ENCODE measurements at regions not wholly inside any gene's neighbourhood (a gene's known extent, or its start where the extent isn't known, plus 50 kb on each side); places are given as distances from the start of the nearest gene placed in this dataset.

DNA sequence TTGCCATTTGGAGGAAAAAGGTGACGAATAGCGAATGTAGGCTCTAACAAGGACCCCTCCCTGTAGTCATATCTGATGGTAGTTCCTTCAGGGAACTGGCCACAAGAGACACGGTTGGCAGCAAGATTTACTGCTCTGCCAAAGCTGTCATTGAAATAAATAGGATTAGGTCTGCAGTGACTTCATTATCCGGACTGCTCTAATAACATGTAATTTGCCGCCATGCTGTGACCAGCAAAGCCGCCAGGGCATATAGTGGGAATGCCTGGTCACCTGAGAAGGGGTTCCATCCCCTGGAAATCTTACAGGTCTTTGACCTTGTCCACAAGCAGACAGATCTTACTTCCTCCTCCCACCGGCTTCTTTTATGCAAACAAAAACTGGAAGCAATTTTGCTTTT, 59.4 kb upstream of the LAPTM4A start:
- no peak for DNase-seq (ENCODE audit: low read depth)

GRCh38 chr2:20110383-20110782, 59.0 kb upstream of the LAPTM4A start:
- no peak for DNase-seq (ENCODE audit: low read depth)

DNA sequence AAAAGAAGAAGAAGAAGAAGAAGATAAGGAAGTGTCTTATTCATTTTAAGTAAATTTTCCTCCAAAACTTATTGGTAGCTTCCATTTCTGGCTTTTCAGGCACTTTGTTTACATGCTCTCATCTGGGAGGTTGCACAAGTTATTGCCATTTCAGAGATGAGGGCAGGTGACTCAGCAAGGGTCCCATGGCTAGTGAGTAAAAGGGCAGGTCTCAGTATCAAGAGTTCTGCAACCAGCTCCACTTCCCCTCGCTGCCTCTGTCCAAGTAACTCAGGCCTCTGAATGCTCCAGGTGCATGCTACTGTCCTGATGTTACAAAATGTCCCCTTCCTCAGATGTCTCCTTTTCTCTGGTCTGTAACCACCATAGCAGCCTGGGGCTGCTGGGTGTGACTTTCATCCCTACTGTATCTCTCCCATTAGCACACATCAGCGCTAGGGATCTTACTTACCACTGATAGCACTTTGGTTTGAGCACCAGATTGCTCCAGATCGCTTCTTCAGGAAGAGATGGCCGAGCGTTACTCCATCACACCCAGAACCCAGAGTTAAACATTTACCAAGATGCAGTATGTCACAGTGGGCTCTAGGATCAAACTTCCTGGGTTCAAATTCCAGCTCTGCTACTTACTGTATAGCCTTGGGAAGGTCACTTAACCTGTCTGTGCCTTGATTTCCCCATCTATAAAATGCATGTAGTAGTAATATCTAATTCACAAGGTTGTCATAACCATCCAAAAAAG, 57.4 kb upstream of the LAPTM4A start:
- no peak for DNase-seq (ENCODE audit: low read depth)

DNA sequence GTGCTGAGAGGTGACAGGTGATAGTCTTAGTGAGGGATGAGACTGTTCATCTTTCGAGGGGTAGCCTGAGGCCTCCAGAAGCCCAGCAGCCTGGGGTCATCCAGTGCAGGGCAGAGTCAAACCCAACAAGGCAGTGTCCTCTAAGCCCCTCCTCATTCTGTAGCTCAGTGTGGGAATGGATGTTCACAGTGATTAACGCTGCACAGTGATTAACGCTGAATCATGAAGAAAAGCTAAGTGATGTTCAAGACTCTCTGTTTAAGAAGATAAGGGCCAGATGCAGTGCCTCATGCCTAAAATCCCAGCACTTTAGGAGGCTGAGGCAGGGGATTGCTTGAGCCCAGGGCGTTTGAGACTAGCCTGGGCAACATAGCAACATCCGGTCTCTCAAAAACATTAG, 56.3 kb upstream of the LAPTM4A start:
- DNase-seq (ENCODE audit: low read depth): no peak

GRCh38 chr2:20107352-20107751, 55.9 kb upstream of the LAPTM4A start:
- DNase-seq (ENCODE audit: low read depth): no peak

DNA sequence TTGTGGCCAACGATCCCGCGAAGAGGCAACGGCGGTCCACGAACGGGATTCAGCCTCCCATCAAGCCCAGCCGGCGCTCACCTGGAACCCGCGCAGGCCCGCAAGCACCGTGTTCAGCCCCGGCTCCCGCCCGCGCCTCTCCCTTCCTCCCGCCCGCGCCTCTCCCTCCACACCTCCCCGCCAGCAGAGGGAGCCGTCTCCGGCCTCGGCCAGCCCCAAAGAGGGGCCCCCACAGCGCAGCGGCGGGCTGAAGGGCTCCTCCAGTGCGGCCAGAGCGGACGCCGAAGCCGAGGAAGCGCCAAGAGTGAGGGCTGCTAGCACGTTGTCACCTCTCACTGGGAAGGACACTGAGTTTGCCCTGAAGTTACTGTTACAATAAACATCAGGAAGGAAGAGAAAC, 55.3 kb upstream of the LAPTM4A start:
- no peak for DNase-seq (ENCODE audit: low read depth)

GRCh38 chr2:20104900-20105545, 53.6 kb upstream of the LAPTM4A start:
- no peak for DNase-seq (ENCODE audit: low read depth)

DNA sequence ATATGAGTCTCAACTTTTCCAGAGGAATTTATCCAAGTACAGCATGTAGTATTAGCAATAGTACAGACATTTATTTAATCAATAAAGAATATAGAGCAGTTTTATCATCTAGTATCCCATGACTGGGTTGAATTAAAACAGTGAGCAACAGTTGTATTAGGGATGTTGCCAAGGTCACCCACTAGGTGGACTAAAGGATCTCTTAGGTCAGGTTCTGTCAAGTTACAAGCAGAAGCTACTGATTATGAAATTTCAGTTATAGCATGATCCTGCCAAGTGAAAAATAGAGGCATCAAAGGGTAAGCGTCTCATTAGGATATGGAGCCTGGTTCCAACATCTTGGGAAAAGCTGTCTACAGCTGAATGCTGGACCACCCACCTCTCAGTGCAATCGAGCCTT, 52.1 kb upstream of the LAPTM4A start:
- DNase-seq (ENCODE audit: low read depth): no peak

Data from GM04504 (cell line).